NT2/D1 (cell line): ENCODE measurements at regions not wholly inside any gene's neighbourhood (a gene's known extent, or its start where the extent isn't known, plus 50 kb on each side); places are given as distances from the start of the nearest gene placed in this dataset.

Experiments
- DNase-seq: peaks from one replicate; pipeline ENCODE4 v3.0.0-alpha.2; 2011; ENCODE audit warnings: low read depth, low spot score
- H3K27me3 ChIP-seq: 2 replicates; pipeline ENCODE4 v1.6.0; 2011; ENCODE audit warnings: mild to moderate bottlenecking; ENCODE audit not compliant: insufficient read length, insufficient read depth
- H3K36me3 ChIP-seq: 2 replicates; pipeline ENCODE4 v1.6.1; 2011; ENCODE audit warnings: mild to moderate bottlenecking, low read length, mixed read lengths; ENCODE audit not compliant: insufficient read depth, insufficient read length
- H3K4me1 ChIP-seq: 2 replicates; pipeline ENCODE4 v1.5.1; 2011; ENCODE audit not compliant: insufficient read depth, insufficient read length
- H3K4me3 ChIP-seq: 2 replicates; pipeline ENCODE4 v1.5.1; 2011; ENCODE audit warnings: low read depth; ENCODE audit not compliant: insufficient read length
- H3K9ac ChIP-seq: 2 replicates; pipeline ENCODE4 v1.6.0; 2011; ENCODE audit warnings: low read depth; ENCODE audit not compliant: insufficient read length
- H3K9me3 ChIP-seq: 2 replicates; pipeline ENCODE4 v1.5.1; 2011; ENCODE audit warnings: mild to moderate bottlenecking, low read length; ENCODE audit not compliant: insufficient read depth
- SUZ12 ChIP-seq: IDR thresholded peaks from 2 replicates; pipeline ENCODE4 v1.6.1; 2011; ENCODE audit not compliant: insufficient read length, insufficient read depth; ENCODE audit errors: extremely low read depth
- YY1 ChIP-seq: IDR thresholded peaks from 2 replicates; pipeline ENCODE4 v1.6.1; 2011; ENCODE audit not compliant: insufficient read length, insufficient read depth
- ZNF274 ChIP-seq: IDR thresholded peaks from 2 replicates; pipeline ENCODE4 v1.6.1; 2011; ENCODE audit warnings: mild to moderate bottlenecking, low read depth, low read length

DNA sequence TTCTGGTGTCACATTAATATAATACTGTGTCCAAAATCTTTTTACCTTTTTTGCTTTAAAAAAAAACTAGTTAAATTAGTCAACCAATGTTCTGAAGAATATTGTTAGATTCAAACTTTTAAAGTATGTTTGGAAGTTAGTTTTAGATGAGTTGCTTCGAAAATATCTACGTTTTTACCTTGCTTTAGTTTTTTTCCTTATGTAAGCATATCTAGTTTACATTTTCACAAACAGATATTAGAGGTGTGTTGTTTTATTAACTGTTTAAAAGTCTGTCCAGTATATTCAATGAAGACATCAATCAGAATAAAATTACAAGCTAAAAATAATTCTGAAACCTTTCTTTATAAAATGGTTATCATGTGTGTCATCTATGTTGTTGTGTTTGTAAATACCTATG lies 375.0 kb upstream of the BTBD3 start:
- no peaks in the 10 kb centered on the region for H3K36me3 ChIP-seq
- H3K27me3 ChIP-seq: no peaks in the 10 kb centered on the region
- TF ChIP-seq SUZ12 (no peak), YY1 (no peak), ZNF274 (no peak)
- DNase-seq: no peak
- H3K9me3 ChIP-seq: 0 out of 2 replicates have a peak, but pooled peaks cover 4% of the 10 kb centered on the region
- H3K9ac ChIP-seq: no peak overlapping the region
- no peaks in the 10 kb centered on the region for H3K4me1 ChIP-seq
- H3K4me3 ChIP-seq: no peak overlapping the region

DNA sequence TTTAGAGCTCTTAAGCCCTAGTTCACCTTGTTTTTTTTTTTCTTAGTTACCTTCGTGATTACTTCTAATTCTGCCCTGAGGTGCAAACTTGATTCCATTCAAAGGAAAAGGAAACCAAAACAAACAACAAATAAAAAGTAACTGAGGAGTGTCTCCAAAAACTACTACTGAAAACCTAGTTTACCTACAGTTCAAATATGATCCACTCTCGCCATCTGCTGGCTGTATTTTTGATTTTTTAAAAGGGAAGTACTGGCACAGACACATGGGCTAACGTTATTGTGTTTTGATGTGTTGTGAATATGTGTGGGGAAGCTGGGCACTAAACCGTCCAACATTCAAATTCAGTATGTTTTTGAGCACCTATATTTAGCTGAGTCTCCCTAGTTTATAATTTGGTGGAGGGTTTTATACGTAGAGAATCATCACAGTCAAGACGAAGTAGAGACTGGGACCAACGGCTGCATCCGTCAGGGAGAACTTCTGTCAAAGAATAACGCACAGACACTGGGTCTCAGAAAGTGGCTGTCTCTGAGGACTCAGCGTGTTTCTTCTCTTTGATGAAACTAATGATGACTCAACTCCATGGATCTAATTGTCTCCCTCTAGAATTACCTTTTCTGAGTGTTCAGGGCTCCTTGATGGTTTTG lies 373.5 kb upstream of the BTBD3 start:
- TF ChIP-seq ZNF274 (no peak), SUZ12 (no peak), YY1 (no peak)
- Histone ChIP-seq H3K4me3 (no peak overlapping the region), H3K9me3 (0 out of 2 replicates have a peak, but pooled peaks cover 4% of the 10 kb centered on the region), H3K36me3 (no peaks in the 10 kb centered on the region), H3K4me1 (no peaks in the 10 kb centered on the region), H3K9ac (no peak overlapping the region), H3K27me3 (no peaks in the 10 kb centered on the region)
- peak; percentile 77 for DNase-seq

DNA sequence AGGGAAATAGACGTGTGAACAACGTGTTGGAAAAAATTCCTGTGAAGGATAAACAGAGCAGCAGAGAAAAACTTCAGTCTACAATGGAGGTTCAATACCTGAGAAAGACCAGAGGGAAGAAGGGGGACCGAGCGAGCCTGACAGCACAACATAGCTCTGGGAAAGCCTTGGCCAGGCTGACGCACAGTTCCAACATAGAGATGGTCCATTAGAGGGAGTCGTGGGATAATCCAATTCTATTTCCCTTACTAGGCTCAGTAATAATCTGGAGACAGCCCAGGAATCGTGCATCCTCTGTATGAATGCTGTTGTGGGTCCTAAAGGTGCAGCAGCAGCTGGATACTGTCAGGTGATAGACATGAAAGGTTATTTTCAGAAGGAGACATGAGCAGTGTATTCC lies 370.8 kb upstream of the BTBD3 start:
- Histone ChIP-seq H3K4me1 (no peaks in the 10 kb centered on the region), H3K9ac (no peak overlapping the region), H3K4me3 (no peak overlapping the region), H3K36me3 (no peaks in the 10 kb centered on the region), H3K9me3 (no peaks in the 10 kb centered on the region), H3K27me3 (no peaks in the 10 kb centered on the region)
- DNase-seq: no peak
- TF ChIP-seq YY1 (no peak), SUZ12 (no peak), ZNF274 (no peak)

DNA sequence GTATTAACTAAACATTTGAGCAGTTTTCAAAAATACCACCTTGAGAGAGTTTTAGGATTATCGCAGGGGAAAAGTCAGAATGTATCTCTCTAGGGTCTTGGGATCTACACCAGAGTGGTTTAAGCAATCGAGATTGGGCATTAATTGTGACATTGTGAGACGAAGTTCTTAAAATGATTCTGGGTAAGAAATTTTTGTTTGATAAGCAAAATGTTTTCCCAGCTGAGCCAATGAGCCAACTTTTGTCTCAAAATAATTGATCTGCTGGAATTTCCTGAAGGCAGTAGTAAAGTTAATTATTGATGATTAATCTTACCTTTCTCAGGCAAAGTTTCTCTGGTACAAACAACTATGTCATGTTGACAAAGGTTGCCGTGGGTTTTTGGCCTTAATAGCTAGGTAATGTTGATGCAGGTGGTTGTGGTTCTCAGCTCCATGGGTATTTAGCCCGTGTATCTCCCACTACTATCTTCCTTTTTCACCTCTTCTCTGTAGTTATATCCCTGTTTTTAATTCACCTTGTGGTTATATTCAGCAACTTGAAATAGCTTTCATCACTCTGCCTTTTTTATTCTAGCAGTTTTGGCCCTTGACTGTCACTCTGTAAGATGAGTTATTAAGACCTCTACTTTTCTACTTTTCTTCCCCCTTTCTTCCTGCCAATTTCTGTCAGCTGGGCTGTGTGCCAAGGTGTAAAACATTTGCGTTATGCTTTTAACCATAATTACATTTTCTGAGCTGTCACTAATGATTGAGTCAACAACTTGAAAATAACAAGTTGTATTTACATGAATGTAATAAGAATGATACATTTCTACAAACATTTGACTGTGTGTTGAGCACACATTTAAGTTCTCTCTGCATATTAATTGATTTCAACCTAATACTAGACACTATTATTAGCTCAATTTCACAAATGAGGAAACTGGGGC lies 368.3 kb upstream of the BTBD3 start:
- no peak overlapping the region for H3K9ac ChIP-seq
- no peak for DNase-seq
- H3K27me3 ChIP-seq: no peaks in the 10 kb centered on the region
- H3K4me3 ChIP-seq: no peak overlapping the region
- no peaks in the 10 kb centered on the region for H3K4me1 ChIP-seq
- no peaks in the 10 kb centered on the region for H3K9me3 ChIP-seq
- TF ChIP-seq YY1: no peak
- no peak for TF ChIP-seq ZNF274
- TF ChIP-seq SUZ12: no peak
- H3K36me3 ChIP-seq: no peaks in the 10 kb centered on the region

DNA sequence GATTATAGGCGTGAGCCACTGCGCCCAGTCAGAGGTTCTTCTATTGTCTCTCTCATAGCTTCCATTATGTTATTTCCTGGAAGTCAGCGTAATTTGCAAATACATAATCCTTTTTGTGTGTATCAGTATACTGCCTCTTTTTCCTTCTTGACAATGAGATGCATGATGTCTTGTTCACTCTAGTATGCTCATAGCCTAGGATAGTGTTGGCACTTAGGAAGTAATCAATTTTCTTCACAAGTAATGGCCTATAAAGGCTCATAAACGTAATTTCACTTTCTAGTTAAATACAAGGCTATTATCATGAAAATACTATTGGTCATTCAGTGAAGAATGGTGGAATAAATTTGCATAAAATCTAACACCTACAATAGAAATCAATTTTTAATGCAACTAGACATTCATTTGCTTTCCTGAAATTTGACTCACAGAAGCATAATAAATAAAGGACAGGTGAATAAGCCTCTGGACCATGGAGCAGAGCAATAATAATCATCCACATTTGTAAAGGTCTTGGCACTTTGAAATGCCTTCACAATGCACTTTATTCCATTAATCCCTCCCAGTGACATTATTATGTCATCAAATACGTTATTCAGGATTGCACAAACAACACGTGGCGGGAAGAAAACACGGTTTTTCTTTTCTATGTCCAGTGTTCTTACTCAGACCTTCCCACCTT lies 366.9 kb upstream of the BTBD3 start:
- H3K9me3 ChIP-seq: no peaks in the 10 kb centered on the region
- H3K36me3 ChIP-seq: no peaks in the 10 kb centered on the region
- no peak overlapping the region for H3K9ac ChIP-seq
- no peak overlapping the region for H3K4me3 ChIP-seq
- no peaks in the 10 kb centered on the region for H3K4me1 ChIP-seq
- no peak for DNase-seq
- TF ChIP-seq ZNF274: no peak
- no peak for TF ChIP-seq YY1
- TF ChIP-seq SUZ12: no peak
- H3K27me3 ChIP-seq: no peaks in the 10 kb centered on the region

DNA sequence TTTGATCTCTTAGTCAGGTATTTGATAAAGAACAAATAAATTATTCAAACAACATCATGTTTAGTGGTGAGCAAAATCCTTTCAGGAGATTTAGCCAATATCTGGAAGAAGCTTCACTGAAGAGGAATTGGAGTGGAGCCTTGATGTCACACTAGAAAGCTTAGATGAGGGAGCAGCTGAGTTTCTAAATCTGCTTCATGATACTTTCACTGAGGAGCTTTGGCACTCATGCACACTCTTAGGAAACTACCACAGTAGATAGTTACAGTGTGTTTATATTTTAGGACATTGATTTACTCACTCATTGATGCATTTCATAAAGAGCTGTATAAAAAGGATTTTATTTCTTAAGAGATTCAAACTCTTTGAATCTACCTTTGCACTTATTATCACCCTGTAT lies 366.2 kb upstream of the BTBD3 start:
- no peaks in the 10 kb centered on the region for H3K36me3 ChIP-seq
- H3K4me3 ChIP-seq: no peak overlapping the region
- no peak overlapping the region for H3K9ac ChIP-seq
- no peaks in the 10 kb centered on the region for H3K4me1 ChIP-seq
- no peak for DNase-seq
- no peaks in the 10 kb centered on the region for H3K9me3 ChIP-seq
- TF ChIP-seq ZNF274 (no peak), YY1 (no peak), SUZ12 (no peak)
- no peaks in the 10 kb centered on the region for H3K27me3 ChIP-seq

DNA sequence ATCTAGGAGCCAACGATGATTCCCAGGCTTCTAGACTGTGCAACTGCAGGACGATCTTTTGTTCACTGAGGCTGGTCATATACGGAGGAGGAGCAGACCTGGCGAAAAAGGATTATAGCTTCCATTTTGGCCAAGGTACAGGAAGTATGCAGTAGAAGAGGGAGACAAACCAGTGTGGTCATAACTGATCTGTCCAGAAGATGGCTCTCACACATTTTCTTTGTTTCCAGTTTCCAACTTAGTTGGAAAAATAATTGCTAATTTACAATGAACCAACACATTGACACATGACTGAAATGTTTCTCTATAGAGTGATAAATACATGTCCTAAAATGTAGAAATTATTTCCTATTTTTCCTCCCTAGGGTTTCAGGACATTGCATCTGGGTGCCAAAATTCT lies 364.1 kb upstream of the BTBD3 start:
- no peak for DNase-seq

More for the DNA sequence above, 364.1 kb upstream of the BTBD3 start:
- Histone ChIP-seq H3K4me3 (no peak overlapping the region), H3K9ac (no peak overlapping the region), H3K36me3 (no peaks in the 10 kb centered on the region), H3K9me3 (no peaks in the 10 kb centered on the region), H3K4me1 (no peaks in the 10 kb centered on the region), H3K27me3 (no peaks in the 10 kb centered on the region)
- TF ChIP-seq ZNF274 (no peak), SUZ12 (no peak), YY1 (no peak)
